GM18498 (cell line): ENCODE measurements at regions not wholly inside any gene's neighbourhood (a gene's known extent, or its start where the extent isn't known, plus 50 kb on each side); places are given as distances from the start of the nearest gene placed in this dataset.

Experiments
- ATAC-seq: cut with Tn5 transposase; IDR thresholded peaks from one replicate; pipeline ENCODE4 v1.9.1; 2021; ENCODE audit warnings: mild to moderate bottlenecking, moderate library complexity; ENCODE audit not compliant: unreplicated experiment

- no peak for ATAC-seq
Observed at GRCh38 chr5:164881442-164881841, 1376.0 kb downstream of the MAT2B start.

DNA sequence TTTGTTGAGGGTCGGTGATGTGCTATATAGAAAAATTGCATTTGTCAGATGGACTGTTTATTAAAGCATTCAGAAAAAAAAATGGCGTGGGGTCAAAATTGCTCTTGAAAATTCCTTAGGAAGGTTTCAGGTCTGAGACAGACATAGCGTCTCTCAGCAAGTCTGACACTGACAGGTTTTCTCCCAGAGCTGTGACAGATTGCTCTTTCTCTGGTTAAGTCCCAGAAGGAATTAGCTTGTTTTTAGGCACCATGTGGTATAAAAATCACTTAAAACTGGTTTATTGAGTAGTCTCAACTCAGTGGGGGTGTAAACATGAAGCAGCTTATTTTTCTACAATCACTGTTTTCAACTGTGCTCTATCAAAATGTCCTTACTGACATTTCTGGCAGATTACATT, 1379.8 kb downstream of the MAT2B start:
- ATAC-seq: no peak

DNA sequence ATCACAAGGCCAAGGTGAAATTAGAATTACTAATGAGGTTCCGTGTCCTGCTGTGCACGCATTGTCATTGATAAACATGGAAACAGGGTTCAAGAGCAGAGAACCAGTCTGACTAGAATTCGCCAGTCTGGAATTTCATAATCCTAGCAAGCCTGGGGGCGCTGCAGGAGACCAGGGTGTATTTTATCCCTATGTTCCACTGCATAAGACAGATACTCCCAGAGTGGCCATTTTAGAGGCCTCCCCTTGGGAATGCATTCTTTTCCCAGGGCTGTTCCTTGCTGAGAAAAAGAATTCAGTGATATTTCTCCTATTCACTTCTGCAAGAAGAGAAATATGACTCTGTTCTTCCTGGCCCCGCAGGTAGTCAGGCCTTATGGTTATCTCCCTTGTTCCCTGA, 1387.7 kb downstream of the MAT2B start:
- ATAC-seq: no peak

DNA sequence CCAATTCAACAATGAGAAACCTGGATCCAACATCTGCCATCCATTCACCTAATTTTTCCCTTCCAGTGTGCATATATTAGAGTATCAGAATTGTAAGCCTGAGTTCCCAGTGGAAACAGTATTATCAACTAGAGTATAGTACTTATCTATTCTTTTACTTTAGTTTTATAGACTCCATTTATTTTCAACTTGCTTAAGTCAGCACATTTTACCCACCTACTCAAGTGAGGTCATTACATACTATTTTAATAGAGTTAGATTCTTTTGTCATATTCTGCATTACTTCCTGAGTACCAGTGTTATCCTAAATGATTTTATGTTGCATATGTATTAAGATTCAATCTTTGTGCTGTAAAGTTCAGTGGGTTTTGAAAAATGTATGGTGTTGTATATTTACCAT, 1393.3 kb downstream of the MAT2B start:
- ATAC-seq: no peak

DNA sequence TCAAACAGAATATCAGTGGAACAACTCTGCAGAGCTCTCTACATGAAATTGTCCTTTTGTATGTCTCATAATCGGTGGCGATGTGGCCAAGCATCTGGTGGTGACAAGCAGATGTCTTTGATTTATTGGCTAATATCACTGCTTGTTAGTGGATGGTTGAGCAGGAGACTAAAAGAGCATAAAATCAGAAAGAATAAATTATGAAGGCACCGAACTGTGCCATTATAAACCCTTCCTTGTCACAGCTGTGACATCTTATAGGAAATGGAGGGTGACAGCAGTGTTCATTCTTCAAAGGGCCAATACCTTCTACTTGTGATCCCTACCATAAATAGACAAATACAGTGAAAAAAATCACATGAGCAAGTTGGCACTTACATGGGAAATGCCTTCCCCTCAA, 1404.3 kb downstream of the MAT2B start:
- ATAC-seq: no peak

- ATAC-seq: no peak
Observed at GRCh38 chr5:164921722-164922121, 1416.3 kb downstream of the MAT2B start.

DNA sequence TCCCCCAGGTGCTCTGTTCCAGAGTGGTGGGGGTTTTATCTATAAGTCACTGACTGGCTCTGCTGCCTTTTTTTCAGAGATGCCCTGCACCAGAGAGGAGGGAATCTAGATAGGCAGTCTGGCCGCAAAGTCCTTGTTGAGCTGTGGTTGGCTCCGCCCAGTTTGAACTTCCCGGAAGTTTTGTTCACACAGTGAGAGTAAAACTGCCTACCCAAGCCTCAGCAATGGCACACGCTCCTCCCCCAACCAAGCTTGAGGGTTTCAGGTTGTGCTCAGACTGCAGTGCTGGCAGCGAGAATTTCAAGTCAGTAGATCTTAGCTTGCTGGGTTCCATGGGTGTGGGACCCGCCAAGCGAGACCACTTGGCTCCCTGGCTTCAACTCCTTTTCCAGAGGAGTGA, 1428.6 kb downstream of the MAT2B start:
- no peak for ATAC-seq

DNA sequence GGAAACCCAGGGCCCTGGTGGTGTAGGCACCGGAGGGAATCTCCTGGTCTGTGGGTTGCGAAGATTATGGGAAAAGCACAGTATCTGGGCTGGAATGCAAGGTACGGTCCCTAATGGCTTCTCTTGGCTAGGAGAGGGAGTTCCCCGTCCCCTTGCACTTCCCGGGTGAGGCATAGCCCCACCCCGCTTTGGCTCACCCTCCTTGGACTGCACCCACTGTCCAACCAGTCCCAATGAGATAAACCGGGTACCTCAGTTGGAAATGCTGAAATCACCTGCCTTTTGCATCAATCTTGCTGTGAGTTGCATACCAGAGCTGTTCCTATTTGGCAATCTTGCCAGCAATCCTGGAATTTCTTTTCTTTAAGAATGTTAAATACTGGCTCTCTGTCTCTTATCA, 1429.1 kb downstream of the MAT2B start:
- ATAC-seq: no peak

DNA sequence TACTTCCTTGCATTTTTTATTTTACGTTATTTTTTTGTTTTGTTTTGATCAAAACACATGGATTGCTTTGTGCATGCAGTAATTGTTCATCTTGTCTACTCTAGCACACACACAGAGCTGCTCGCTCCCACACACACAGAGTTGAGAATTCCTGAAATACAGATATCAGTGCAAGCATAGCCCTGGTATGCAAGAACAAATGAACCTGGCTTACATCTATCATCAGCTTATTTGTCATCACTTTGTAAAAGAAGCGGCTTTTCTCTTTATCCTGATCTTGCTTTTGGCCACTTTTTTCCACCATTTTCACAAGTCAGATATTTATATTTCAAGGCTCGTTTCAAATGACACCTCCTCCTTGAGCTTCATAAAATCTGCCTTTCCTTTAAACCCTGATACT, 1435.7 kb downstream of the MAT2B start:
- no peak for ATAC-seq

- ATAC-seq: no peak
Observed at GRCh38 chr5:164950927-164951326, 1445.5 kb downstream of the MAT2B start.

DNA sequence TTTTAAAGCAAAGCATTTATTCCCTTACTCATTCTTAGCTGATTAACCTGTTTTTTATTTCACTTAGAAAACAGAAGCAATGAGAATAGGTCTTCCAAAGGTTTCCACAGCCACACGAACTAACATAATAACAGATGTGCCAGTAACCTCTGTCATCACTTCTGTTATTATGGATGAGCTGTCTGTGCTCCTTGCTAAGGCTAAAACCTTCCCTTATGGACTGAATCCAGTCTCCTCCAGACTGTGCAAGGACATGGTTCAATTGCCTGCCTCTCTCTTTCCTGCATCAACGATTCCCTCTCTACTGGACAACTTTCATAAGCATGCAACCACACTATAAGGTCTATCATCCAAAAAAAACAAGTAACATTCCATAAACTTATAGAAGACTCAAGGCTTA, 1446.2 kb downstream of the MAT2B start:
- no peak for ATAC-seq

DNA sequence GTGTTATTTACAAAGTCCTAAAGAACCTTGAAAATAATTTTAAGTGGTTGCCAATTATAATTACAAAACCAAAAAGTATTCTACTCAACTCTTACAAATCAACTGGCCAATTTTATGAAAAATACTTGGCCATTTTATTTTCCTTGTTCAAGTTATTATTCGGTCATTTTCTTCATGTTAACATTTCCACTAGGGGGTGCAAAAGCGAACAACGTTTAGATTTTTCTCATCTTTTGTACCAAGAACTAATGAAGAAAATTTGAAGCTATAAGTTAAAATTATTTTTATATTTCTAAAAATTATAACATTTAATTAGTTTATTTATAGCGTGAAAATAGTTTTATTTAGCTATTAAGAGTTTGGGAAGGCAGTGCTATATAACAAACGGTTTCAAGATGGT, 1453.3 kb downstream of the MAT2B start:
- ATAC-seq: no peak

DNA sequence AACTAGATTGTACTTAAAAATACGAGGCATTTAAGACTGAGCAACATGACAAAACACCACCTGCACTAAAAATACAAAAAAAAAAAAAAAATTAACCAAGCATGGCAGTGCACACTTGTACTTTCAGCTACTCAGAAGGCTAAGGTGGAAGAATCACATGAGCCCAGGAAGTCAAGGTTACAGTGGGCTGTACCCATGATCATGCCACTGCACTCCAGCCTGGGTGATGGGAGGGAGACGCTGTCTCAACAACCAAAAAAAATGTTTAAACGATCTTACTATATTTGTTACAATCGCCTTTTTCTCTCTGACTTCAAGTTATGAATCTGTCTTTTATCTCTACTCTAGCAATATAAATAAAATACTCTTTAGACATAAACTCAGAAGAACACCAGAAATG, 1454.3 kb downstream of the MAT2B start:
- no peak for ATAC-seq

- ATAC-seq: no peak
Observed at GRCh38 chr5:164962329-164962961, 1457.0 kb downstream of the MAT2B start.

GRCh38 chr5:164966611-164967010, 1461.2 kb downstream of the MAT2B start:
- ATAC-seq: no peak

DNA sequence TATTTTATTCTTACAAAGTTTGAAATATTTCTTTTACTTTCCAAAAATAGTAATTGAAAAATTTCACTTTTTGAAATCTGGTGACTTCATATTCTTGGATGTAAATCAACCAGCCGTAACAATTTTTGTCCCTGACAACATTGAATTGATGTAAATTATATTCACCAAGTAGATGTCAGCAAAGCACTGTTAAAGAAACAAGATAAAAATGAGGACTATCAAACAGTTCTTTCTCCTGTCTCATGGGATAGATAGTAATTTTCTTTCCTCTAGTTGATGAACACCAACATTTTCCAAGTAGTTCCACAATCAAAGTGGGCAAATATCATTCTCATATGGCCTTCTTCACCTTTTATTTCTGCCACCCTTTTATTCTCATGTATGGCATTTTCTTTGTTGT, 1461.9 kb downstream of the MAT2B start:
- no peak for ATAC-seq

- ATAC-seq: no peak
Observed at GRCh38 chr5:164972973-164973372, 1467.6 kb downstream of the MAT2B start.

DNA sequence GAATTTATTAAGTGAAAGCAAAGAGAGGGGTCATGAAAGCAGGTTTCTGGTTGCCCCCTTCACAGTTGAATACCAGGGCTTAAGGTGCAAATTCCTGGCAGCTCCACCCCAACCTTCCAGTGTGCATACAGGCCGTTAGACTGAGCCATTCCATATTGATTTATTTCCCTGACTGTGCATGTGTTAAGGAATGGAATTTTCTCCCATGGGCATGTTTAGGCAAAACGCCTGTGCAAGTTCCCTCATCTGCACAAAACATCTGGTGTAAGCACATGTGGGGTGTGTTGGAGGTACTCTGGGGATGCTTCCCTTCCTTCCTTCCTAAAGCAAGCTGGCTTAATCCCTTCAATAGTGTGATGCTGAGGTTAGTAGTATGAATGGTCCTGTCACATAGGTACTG, 1470.6 kb downstream of the MAT2B start:
- ATAC-seq: no peak

GRCh38 chr5:164980480-164980879, 1475.1 kb downstream of the MAT2B start:
- ATAC-seq: no peak

DNA sequence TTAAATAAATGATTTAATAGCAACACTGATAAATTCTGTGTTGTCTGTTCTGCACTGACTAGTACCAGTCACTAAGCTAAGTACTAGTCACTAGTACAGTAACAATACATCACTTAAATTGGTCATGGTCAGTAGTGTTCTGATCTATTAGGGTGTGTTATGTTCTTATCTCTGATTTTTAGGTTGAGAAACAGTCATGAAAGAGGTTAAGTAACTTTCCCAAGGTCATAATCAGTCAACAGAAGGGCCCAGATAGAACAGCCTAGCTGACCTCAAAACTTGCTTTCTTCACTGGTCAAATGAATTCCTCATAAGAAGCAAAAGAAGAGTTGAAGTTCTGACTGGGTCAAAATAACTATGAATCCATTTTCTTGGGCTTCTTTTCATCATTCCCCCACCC, 1492.7 kb downstream of the MAT2B start:
- no peak for ATAC-seq

DNA sequence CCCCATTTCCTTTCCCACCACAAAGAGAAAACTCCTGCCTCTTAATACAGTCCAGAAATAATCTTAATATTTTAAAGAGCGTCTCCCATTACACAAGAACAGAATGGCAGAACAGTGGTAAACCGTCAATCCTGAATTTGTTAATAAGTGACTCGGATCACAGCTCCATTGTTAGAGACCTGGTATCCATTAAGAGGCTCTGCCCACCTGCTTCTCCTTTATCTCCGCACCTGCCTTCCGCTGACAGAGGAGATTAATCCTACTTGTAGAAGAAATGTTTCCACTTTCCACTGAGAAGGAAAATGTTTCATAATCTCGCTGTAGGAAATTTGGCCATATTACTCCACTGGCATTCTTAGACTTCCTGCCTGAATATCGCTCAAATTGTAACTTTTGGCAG, 1493.2 kb downstream of the MAT2B start:
- ATAC-seq: no peak

DNA sequence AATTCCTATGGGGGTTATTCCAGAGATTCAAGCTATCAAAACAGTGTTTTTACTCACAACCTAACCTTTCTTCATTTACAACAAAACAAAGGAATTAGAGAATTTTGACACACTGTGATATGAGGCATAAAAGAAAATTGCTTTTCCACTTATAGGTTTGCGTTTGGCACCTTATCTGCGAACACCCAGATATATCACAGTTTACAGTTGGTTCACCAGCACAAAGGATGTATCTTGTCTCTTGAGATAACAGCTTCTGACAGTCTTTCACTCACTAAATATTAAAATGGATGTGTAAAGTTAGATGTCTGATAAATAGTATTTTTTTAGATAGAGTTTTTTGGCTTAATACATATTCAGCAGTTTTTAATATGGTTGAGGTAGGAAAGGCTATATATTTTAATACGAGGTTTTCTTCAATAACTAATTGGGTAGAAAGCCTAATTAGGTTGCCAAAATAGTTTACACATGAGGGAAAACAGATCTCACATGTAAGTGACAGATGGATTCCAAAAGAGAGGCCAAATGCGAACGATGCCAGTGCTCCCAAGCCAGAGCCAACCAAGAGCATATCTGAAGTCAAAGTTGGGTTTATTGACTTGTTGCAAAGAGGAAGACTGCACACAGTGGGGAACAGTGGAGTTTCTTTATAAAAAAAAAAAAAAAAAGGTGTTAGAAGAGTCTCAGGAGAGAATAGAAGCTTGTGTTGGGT, 1495.2 kb downstream of the MAT2B start:
- ATAC-seq: no peak

DNA sequence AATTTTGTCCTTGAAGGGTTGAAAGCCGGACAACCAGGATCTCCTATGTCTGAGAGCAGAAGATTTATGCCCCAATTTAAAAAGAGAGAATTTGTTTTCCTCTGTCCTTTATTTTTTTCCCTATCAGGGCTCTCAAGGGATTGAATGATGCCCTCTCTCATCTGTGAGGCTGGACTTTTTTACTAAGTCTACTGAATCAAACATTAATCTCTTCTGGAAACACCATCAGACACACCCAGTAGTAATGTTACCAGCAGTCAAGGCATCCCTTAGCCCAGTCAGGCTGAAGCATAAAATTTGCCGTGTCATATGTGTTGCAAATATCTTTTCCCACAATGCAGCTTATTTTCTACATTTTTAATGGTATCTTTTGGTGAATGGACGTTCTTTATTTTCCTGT, 1497.9 kb downstream of the MAT2B start:
- no peak for ATAC-seq
